Liver (tissue), 8 donors: ENCODE measurements at regions not wholly inside any gene's neighbourhood (a gene's known extent, or its start where the extent isn't known, plus 50 kb on each side); places are given as distances from the start of the nearest gene placed in this dataset.

ENCODE experiments used
- DNase-seq: peaks from one replicate; pipeline ENCODE4 v3.0.0-alpha.2; 2017; ENCODE audit warnings: low spot score
- H3K27ac ChIP-seq, 2 donors: one replicate each; pipeline ENCODE4 v1.7.0; 2013; ENCODE audit warnings: inconsistent platforms in 2 of 2, low read length in 2 of 2, control low read depth in 1 of 2, low read depth in 1 of 2, mild to moderate bottlenecking in 1 of 2
- H3K27me3 ChIP-seq, 4 donors: one replicate each; pipeline versions ENCODE4 v1.6.1 to v1.7.0; 2013; ENCODE audit warnings: low read length in 3 of 4, inconsistent platforms in 1 of 4, mild to moderate bottlenecking in 1 of 4, moderate library complexity in 1 of 4; ENCODE audit not compliant: control insufficient read depth in 4 of 4, insufficient read depth in 4 of 4
- H3K36me3 ChIP-seq, 4 donors: one replicate each; pipeline versions ENCODE4 v1.6.1 to v1.7.0; 2013; ENCODE audit warnings: low read length in 3 of 4, mild to moderate bottlenecking in 3 of 4, low read depth in 1 of 4, moderate library complexity in 1 of 4; ENCODE audit not compliant: control insufficient read depth in 4 of 4, insufficient read depth in 3 of 4
- H3K4me1 ChIP-seq, 4 donors: one replicate each; pipeline versions ENCODE4 v1.6.1 to v1.7.0; 2013; ENCODE audit warnings: low read length in 3 of 4, mild to moderate bottlenecking in 3 of 4, moderate library complexity in 1 of 4; ENCODE audit not compliant: control insufficient read depth in 4 of 4, insufficient read depth in 4 of 4
- H3K4me3 ChIP-seq, 3 donors: one replicate each; pipeline versions ENCODE4 v1.6.1 to v1.7.0; 2013; ENCODE audit warnings: low read length in 3 of 3, control low read depth in 1 of 3, low read depth in 1 of 3, mild to moderate bottlenecking in 1 of 3
- H3K9ac ChIP-seq, 2 donors: one replicate each; pipeline ENCODE4 v1.7.0; 2013; ENCODE audit warnings: low read length in 2 of 2, mild to moderate bottlenecking in 2 of 2, moderate library complexity in 2 of 2, control low read depth in 1 of 2, low read depth in 1 of 2
- H3K9me3 ChIP-seq, 4 donors: one replicate each; pipeline versions ENCODE4 v1.6.1 to v1.7.0; 2013; ENCODE audit warnings: low read length in 3 of 4; ENCODE audit not compliant: control insufficient read depth in 4 of 4
- FOXA1 ChIP-seq: IDR thresholded peaks from 2 replicates; pipeline ENCODE4 v1.6.1; 2016; ENCODE audit warnings: antibody characterized with exemption
- FOXA2 ChIP-seq: IDR thresholded peaks from 2 replicates; pipeline ENCODE4 v1.6.1; 2016; ENCODE audit warnings: antibody characterized with exemption
- GABPA ChIP-seq, 2 donors: IDR thresholded peaks in 1 of 2; conservative IDR thresholded peaks in 1 of 2; 2 replicates each; pipeline ENCODE4 v1.6.1; 2016; ENCODE audit warnings: antibody characterized with exemption in 2 of 2, mild to moderate bottlenecking in 1 of 2, moderate library complexity in 1 of 2
- HNF4A ChIP-seq, 2 donors: conservative IDR thresholded peaks; 2 replicates each; pipeline ENCODE4 v1.6.1; 2016; ENCODE audit warnings: antibody characterized with exemption in 2 of 2, mild to moderate bottlenecking in 2 of 2
- HNF4G ChIP-seq: IDR thresholded peaks from 2 replicates; pipeline ENCODE4 v1.6.1; 2016; ENCODE audit warnings: antibody characterized with exemption
- JUND ChIP-seq, 2 donors: IDR thresholded peaks; 2 replicates each; pipeline ENCODE4 v1.6.1; 2016; ENCODE audit warnings: antibody characterized with exemption in 2 of 2
- NR2F2 ChIP-seq: IDR thresholded peaks from 2 replicates; pipeline ENCODE4 v1.6.1; 2016; ENCODE audit warnings: antibody characterized with exemption
- RAD21 ChIP-seq, 2 donors: IDR thresholded peaks; 2 replicates each; pipeline ENCODE4 v1.6.1; 2016; ENCODE audit warnings: antibody characterized with exemption in 2 of 2, mild to moderate bottlenecking in 2 of 2
- RXRA ChIP-seq, 2 donors: IDR thresholded peaks; 2 replicates each; pipeline ENCODE4 v1.6.1; 2017 to 2018; ENCODE audit warnings: antibody characterized with exemption in 2 of 2, mild to moderate bottlenecking in 1 of 2
- SP1 ChIP-seq: IDR thresholded peaks from 2 replicates; pipeline ENCODE4 v1.6.1; 2018; ENCODE audit warnings: antibody characterized with exemption, mild to moderate bottlenecking
- TAF1 ChIP-seq: conservative IDR thresholded peaks from 2 replicates; pipeline ENCODE4 v1.6.1; 2016; ENCODE audit warnings: antibody characterized with exemption, mild to moderate bottlenecking
- ZBTB33 ChIP-seq: IDR thresholded peaks from 2 replicates; pipeline ENCODE4 v1.6.1; 2016; ENCODE audit warnings: antibody characterized with exemption
- WGBS: extraction: QIAGEN DNeasy Blood & Tissue Kit; methylation state at CpG from one replicate; pipeline ENCODE4 v1.1.7; 2013; 5-methylcytosine and 5-hydroxymethylcytosine counted together
- TF ChIP-seq, protein P1 (sequence below): IDR thresholded peaks from 2 replicates; pipeline ENCODE4 v1.6.1; 2016; ENCODE audit warnings: antibody characterized with exemption
- TF ChIP-seq, protein P2 (sequence below): IDR thresholded peaks from 2 replicates; pipeline ENCODE4 v1.6.1; 2016; ENCODE audit warnings: antibody characterized with exemption
- TF ChIP-seq, protein P3 (sequence below): fragments of 150-350 bp; IDR thresholded peaks from 2 replicates; pipeline ENCODE4 v1.5.1; 2017; ENCODE audit warnings: improper control_type of control experiment, low read depth, low read length; ENCODE audit not compliant: missing input control
- donor health status: healthy.
- donor health status: healthy.
- donor health status: healthy.
- donor health status: healthy.
- donor health status: healthy.

DNA sequence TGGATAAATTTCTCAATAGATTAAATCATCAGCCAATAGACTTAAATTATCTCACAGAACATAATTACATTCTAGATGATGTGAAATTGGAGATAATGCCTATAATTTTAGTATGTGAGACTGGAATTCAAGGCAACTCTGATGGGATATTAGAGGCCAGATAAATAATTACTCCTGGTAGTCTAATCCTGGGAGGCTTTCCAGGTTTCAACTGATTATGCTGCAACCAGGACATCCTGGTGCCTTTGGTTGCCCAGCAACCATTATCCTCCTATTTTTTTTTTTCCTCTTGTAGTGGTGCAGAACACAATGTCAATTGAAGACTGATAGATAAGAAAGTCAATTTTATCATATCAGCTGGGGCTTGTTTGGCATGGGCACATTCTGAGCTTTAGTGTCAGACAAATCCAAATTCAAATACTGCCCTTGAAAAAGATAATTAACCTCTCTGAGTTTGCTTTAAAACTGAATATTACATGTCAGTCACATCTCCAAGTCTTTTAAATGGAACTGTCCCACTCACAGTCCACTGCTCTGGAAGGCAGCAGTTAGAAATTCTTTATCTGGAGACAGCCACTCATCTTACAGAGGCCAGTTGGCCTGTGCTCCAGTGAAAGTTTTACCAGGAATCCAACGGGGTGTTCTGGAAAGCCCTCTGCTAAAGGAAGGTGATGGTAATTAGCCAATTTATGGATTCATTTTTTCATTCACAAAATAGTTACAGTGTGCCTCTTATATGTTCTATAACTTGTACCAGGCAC lies 95.3 kb upstream of the GUCY1A1 start:
- Histone ChIP-seq H3K36me3 (no peaks in the 10 kb centered on the region), H3K4me3 (no peak overlapping the region), H3K9ac (no peak overlapping the region), H3K4me1 (no peaks in the 10 kb centered on the region), H3K27ac (no peak overlapping the region), H3K9me3 (peaks cover 0 to 2% (median 0%) of the 10 kb centered on the region in 4 donors), H3K27me3 (no peaks in the 10 kb centered on the region)
- TF ChIP-seq HNF4A (conservative IDR thresholded peaks at IDR 0.05) (no peak), SP1 (no peak), JUND (IDR thresholded peaks at IDR 0.05) (no peak), ZBTB33 (no peak), HNF4G (no peak), FOXA1 (no peak), NR2F2 (no peak), GABPA (IDR thresholded peaks at IDR 0.05 in 1 of 2, conservative IDR thresholded peaks at IDR 0.05 in 1 of 2) (no peak), RXRA (IDR thresholded peaks at IDR 0.05) (no peak), TAF1 (no peak)
- TF ChIP-seq, protein P1, sequence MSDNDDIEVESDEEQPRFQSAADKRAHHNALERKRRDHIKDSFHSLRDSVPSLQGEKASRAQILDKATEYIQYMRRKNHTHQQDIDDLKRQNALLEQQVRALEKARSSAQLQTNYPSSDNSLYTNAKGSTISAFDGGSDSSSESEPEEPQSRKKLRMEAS = no peak
- DNase-seq = no peak
- 29% methylated on average over 1 of the region's 1 CpG for WGBS

DNA sequence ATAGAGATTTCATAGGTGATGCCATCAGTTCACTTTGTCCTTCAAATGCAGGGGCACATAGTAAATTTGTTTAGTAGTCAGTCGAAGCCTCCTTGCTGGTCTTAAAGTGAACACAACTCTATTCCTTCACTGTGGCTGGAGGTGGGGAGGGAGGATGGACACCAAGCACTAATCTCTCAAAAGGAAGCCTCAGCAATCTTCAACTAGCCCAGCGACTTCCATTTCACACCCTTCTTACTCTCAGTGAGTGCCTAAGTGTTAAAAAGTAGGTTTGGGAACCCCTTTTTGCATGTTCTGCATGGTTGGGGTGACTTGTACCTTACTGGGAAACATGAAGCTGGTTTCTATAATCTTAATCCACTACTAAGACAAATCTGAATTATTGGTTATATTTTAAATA lies 96.0 kb upstream of the GUCY1A1 start:
- no peaks in the 10 kb centered on the region for H3K4me1 ChIP-seq
- no peak overlapping the region for H3K4me3 ChIP-seq
- no peak overlapping the region for H3K27ac ChIP-seq
- no peaks in the 10 kb centered on the region for H3K27me3 ChIP-seq
- TF ChIP-seq, protein P1 = no peak
- TF ChIP-seq RAD21 (IDR thresholded peaks at IDR 0.05) (no peak), HNF4G (no peak), FOXA2 (no peak), SP1 (no peak)
- TF ChIP-seq, protein P2, sequence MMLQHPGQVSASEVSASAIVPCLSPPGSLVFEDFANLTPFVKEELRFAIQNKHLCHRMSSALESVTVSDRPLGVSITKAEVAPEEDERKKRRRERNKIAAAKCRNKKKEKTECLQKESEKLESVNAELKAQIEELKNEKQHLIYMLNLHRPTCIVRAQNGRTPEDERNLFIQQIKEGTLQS = no peak
- no peak for DNase-seq
- WGBS = 60% methylated on average over 2 of the region's 2 CpGs
- peaks cover 0 to 2% (median 0%) of the 10 kb centered on the region in 4 donors for H3K9me3 ChIP-seq
- H3K9ac ChIP-seq = no peak overlapping the region
- H3K36me3 ChIP-seq = no peaks in the 10 kb centered on the region

GRCh38 chr4:155569960-155570515 lies 96.6 kb upstream of the GUCY1A1 start:
- no peak for DNase-seq
- Histone ChIP-seq H3K27ac (no peak overlapping the region), H3K9ac (no peak overlapping the region), H3K27me3 (no peaks in the 10 kb centered on the region), H3K36me3 (no peaks in the 10 kb centered on the region), H3K4me1 (no peaks in the 10 kb centered on the region), H3K4me3 (no peak overlapping the region), H3K9me3 (peaks cover 0 to 2% (median 0%) of the 10 kb centered on the region in 4 donors)
- TF ChIP-seq, protein P2 = no peak
- TF ChIP-seq HNF4A (conservative IDR thresholded peaks at IDR 0.05) (no peak), HNF4G (no peak)
- TF ChIP-seq, protein P3, sequence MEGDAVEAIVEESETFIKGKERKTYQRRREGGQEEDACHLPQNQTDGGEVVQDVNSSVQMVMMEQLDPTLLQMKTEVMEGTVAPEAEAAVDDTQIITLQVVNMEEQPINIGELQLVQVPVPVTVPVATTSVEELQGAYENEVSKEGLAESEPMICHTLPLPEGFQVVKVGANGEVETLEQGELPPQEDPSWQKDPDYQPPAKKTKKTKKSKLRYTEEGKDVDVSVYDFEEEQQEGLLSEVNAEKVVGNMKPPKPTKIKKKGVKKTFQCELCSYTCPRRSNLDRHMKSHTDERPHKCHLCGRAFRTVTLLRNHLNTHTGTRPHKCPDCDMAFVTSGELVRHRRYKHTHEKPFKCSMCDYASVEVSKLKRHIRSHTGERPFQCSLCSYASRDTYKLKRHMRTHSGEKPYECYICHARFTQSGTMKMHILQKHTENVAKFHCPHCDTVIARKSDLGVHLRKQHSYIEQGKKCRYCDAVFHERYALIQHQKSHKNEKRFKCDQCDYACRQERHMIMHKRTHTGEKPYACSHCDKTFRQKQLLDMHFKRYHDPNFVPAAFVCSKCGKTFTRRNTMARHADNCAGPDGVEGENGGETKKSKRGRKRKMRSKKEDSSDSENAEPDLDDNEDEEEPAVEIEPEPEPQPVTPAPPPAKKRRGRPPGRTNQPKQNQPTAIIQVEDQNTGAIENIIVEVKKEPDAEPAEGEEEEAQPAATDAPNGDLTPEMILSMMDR = no peak
- 88% methylated on average over 4 of the region's 4 CpGs for WGBS
